GM12892 (cell line): ENCODE measurements at regions not wholly inside any gene's neighbourhood (a gene's known extent, or its start where the extent isn't known, plus 50 kb on each side); places are given as distances from the start of the nearest gene placed in this dataset.

Source experiments
- POLR2A ChIP-seq: IDR thresholded peaks from 2 replicates; pipeline ENCODE4 v1.6.1; 2011; ENCODE audit warnings: low read depth, low read length, control low read depth
- POLR2AphosphoS5 ChIP-seq: IDR thresholded peaks from 2 replicates; pipeline ENCODE4 v1.6.1; 2011; ENCODE audit warnings: low read depth, low read length, control low read depth
- TAF1 ChIP-seq: IDR thresholded peaks from 2 replicates; pipeline ENCODE4 v1.6.1; 2011; ENCODE audit warnings: low read depth, mild to moderate bottlenecking, control low read depth, low read length, borderline replicate concordance

DNA sequence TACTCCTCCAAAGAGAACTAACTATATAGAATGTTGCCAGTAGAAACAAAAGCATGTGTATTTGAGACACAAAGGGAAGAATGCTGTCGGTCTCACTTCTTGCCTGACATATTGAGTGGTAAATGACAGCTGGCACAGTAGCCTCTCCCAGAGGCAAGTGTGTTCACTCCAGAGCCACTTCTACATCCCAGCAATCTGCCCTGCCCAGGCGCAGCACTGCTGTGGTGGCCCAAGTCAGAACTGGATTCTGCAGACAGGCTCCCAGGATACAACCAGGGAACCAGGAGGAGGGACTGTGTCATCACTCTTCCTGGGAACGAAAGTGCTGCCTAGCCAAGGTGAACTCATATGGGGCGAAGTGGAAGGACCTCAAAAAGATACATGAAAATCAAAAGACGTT is 103.2 kb upstream of the ARMC2 start:
- TF ChIP-seq TAF1 = no peak
- no peak for TF ChIP-seq POLR2A
- no peak for TF ChIP-seq POLR2AphosphoS5
